A549 (cell line): ENCODE measurements at regions not wholly inside any gene's neighbourhood (a gene's known extent, or its start where the extent isn't known, plus 50 kb on each side); places are given as distances from the start of the nearest gene placed in this dataset.

ENCODE experiments used
- ATAC-seq, 2 experiments: fragments of 200-7000 bp in 1 of 2; fragments of >200 bp in 1 of 2; cut with Nextera tagmentation in 1 of 2; cut with Tn5 transposase in 1 of 2; 3 replicates each; pipeline versions ENCODE4 v1.8.0 to v1.9.1; 2018 to 2020; ENCODE audit warnings: mild to moderate bottlenecking in 1 of 2, moderate library complexity in 1 of 2
- CTCF ChIA-PET: fragments of 300-600 bp; sonication (Branson Sonifier 250); formaldehyde crosslinking; extraction: SDS; loops from one replicate; lab custom pipeline; 2021; ENCODE audit warnings: antibody characterized with exemption, inconsistent platforms; lab: Yijun Ruan, JAX
- POLR2A ChIA-PET: fragments of 350-600 bp; formaldehyde crosslinking; extraction: SDS; loops from one replicate; lab custom pipeline; 2021; ENCODE audit warnings: antibody characterized with exemption, inconsistent platforms; lab: Yijun Ruan, JAX
- DNase-seq, 2 experiments: peaks; one replicate each; pipeline versions ENCODE4 v3.0.0 to v3.0.0-alpha.2; 2011 to 2016; ENCODE audit warnings: low read depth in 1 of 2, low spot score in 1 of 2
- FAIRE-seq: peaks from 2 replicates; lab custom pipeline; 2011; peaks lifted over from hg19 to GRCh38; lab: Jason Lieb, UNC
- H3K27ac ChIP-seq, 2 experiments: fragments of >200 bp; sonication (Bioruptor Twin); formaldehyde crosslinking; 3 replicates each; pipeline ENCODE4 v1.5.1; 2016 to 2017
- H3K4me1 ChIP-seq: fragments of >200 bp; sonication (Bioruptor Twin); formaldehyde crosslinking; 3 replicates; pipeline ENCODE4 v1.6.1; 2016
- H3K4me2 ChIP-seq: fragments of >200 bp; sonication (Bioruptor Twin); formaldehyde crosslinking; 3 replicates; pipeline ENCODE4 v1.6.1; 2016
- H3K4me3 ChIP-seq: fragments of >200 bp; sonication (Bioruptor Twin); formaldehyde crosslinking; 3 replicates; pipeline ENCODE4 v1.5.1; 2016
- H3K9me3 ChIP-seq: fragments of >200 bp; sonication (Bioruptor Twin); formaldehyde crosslinking; 3 replicates; pipeline ENCODE4 v1.6.1; 2016
- CHD4 ChIP-seq: fragments of 200-600 bp; sonication (generic); IDR thresholded peaks from 2 replicates; pipeline ENCODE4 v1.6.1; 2016; ENCODE audit warnings: antibody characterized with exemption, mild to moderate bottlenecking, borderline replicate concordance
- EP300 ChIP-seq, 2 experiments: fragments of >200 bp; sonication (Bioruptor Twin); formaldehyde crosslinking; IDR thresholded peaks; 2 replicates in 1 of 2; 3 replicates in 1 of 2; pipeline ENCODE4 v1.6.1; 2016 to 2017
- FOSL2 ChIP-seq, 2 experiments: fragments of 450-650 bp in 1 of 2; fragments of >200 bp in 1 of 2; sonication (Bioruptor Twin) in 1 of 2; formaldehyde crosslinking; IDR thresholded peaks; 2 replicates each; pipeline versions ENCODE4 v1.5.0 to v1.6.1; 2016 to 2020; ENCODE audit warnings: mild to moderate bottlenecking in 1 of 2, moderate library complexity in 1 of 2
- FOXS1 ChIP-seq: fragments of 250-450 bp; sonication (Bioruptor Pico); IDR thresholded peaks from 2 replicates; pipeline ENCODE4 v1.5.0; 2020; ENCODE audit warnings: mild to moderate bottlenecking, moderate library complexity
- GATA3 ChIP-seq: IDR thresholded peaks from 2 replicates; pipeline ENCODE4 v1.6.1; 2012; ENCODE audit warnings: borderline replicate concordance
- JUN ChIP-seq, 2 experiments: fragments of >200 bp; sonication (Bioruptor Twin); formaldehyde crosslinking; IDR thresholded peaks; 2 replicates in 1 of 2; 3 replicates in 1 of 2; pipeline ENCODE4 v1.6.1; 2016 to 2017
- KDM1A ChIP-seq: fragments of 200-600 bp; sonication (generic); IDR thresholded peaks from 2 replicates; pipeline ENCODE4 v1.6.1; 2016; ENCODE audit warnings: low read depth, mild to moderate bottlenecking
- KDM5A ChIP-seq: fragments of 200-600 bp; sonication (generic); IDR thresholded peaks from 2 replicates; pipeline ENCODE4 v1.6.1; 2016; ENCODE audit warnings: antibody characterized with exemption, mild to moderate bottlenecking
- MAFK ChIP-seq: fragments of 450-650 bp; IDR thresholded peaks from 2 replicates; pipeline ENCODE4 v1.6.1; 2014; ENCODE audit not compliant: partially characterized antibody
- NFE2L2 ChIP-seq: fragments of 150-350 bp; conservative IDR thresholded peaks from 2 replicates; pipeline ENCODE4 v1.6.1; 2014; ENCODE audit warnings: low read length
- NR3C1 ChIP-seq: fragments of >200 bp; sonication (Bioruptor Twin); formaldehyde crosslinking; IDR thresholded peaks from 3 replicates; pipeline ENCODE4 v1.6.1; 2017
- PHF8 ChIP-seq: fragments of 200-600 bp; sonication (generic); IDR thresholded peaks from 2 replicates; pipeline ENCODE4 v1.6.1; 2016; ENCODE audit warnings: low read depth, mild to moderate bottlenecking, antibody characterized with exemption, moderate library complexity, borderline replicate concordance
- POLR2AphosphoS2 ChIP-seq: conservative IDR thresholded peaks from 2 replicates; pipeline ENCODE4 v1.6.1; 2012; ENCODE audit warnings: low read length, improper control_type of control experiment, inconsistent platforms
- RCOR1 ChIP-seq: fragments of 150-350 bp; IDR thresholded peaks from 2 replicates; pipeline ENCODE4 v1.6.1; 2014; ENCODE audit warnings: antibody characterized with exemption, low read length, low read depth
- SREBF2 ChIP-seq: fragments of 450-650 bp; IDR thresholded peaks from 2 replicates; pipeline ENCODE4 v1.6.1; 2014; ENCODE audit warnings: mild to moderate bottlenecking, moderate library complexity
- ZC3H11A ChIP-seq: fragments of 450-650 bp; IDR thresholded peaks from 2 replicates; pipeline ENCODE4 v1.6.1; 2014; ENCODE audit warnings: antibody characterized with exemption, mild to moderate bottlenecking
- ZSCAN20 ChIP-seq: fragments of 250-450 bp; sonication (Bioruptor Pico); IDR thresholded peaks from 2 replicates; pipeline ENCODE4 v1.8.0; 2022; ENCODE audit warnings: mild to moderate bottlenecking, moderate library complexity
- WGBS: methylation state at CpG from one replicate; pipeline ENCODE4 v1.1.6; 2017; ENCODE audit errors: missing lambda C conversion rate; 5-methylcytosine and 5-hydroxymethylcytosine counted together
- TF ChIP-seq, protein P1 (sequence below): IDR thresholded peaks from 2 replicates; pipeline ENCODE4 v1.6.1; 2012; ENCODE audit warnings: low read depth, borderline replicate concordance
- TF ChIP-seq, protein P2 (sequence below): fragments of 250-450 bp; sonication (Bioruptor Pico); IDR thresholded peaks from 2 replicates; pipeline ENCODE4 v1.5.0; 2020; ENCODE audit warnings: low read depth, mild to moderate bottlenecking, moderate library complexity
- TF ChIP-seq, protein P3 (sequence below): IDR thresholded peaks from 2 replicates; pipeline ENCODE4 v1.6.1; 2012
- TF ChIP-seq, protein P4 (sequence below): fragments of >200 bp; sonication (Bioruptor Twin); formaldehyde crosslinking; IDR thresholded peaks from 2 replicates; pipeline ENCODE4 v1.6.1; 2016
- TF ChIP-seq, protein P5 (sequence below): fragments of 150-350 bp; IDR thresholded peaks from 2 replicates; pipeline ENCODE4 v1.6.1; 2014; ENCODE audit warnings: low read depth, mild to moderate bottlenecking, low read length

DNA sequence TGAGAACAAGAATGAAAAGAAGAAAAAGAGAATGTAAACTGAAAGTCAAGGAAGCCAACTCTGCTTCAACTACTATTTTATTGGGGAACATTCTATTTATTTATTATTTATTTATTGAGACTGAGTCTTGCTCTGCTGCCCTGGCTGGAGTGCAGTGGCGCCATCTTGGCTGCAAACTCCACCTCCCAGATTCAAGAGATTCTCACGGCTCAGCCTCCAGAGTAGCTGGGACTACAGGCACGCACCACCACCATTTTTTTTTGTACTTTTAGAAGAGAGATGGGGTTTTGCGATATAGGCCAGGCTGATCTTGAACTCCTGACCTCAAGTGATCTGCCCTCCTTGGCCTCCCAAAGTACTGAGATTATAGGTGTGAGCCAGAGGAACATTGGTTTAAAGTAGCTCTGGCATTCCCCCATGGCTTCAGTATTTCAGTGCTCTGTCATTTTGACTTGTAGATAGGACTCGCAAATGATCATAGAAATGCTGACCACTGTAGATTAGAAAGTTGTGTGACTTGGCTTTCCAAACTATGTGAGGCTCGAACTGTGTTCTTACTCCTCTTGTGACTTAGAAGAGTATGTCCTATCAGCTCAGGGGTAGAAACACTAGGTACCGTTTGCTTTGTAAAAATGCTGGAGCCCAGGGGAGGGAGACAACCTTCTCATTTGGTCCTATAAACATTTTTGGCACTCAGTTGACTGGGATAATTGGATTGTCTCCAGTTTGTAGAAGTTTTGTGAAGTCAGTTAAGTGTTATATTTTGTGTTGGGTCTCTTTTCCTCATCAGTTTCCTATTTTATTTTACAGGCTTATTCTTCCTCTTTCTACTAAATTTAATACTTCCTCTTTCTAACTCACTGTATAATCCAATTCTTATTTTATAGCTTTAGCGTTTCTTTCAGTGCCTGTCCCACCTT lies 544.9 kb upstream of the CITED2 start:
- ATAC-seq (no peak), FAIRE-seq (no peak), DNase-seq (no peak)
- H3K27ac ChIP-seq: no peak overlapping the region
- no peaks in the 10 kb centered on the region for H3K9me3 ChIP-seq
- H3K4me1 ChIP-seq: no peaks in the 10 kb centered on the region
- H3K4me3 ChIP-seq: no peak overlapping the region
- WGBS: 67% methylated on average over 8 of the region's 8 CpGs
- ChIA-PET POLR2A (no interaction called here), CTCF (no interaction called here)
- TF ChIP-seq KDM1A: no peak
- H3K4me2 ChIP-seq: no peak overlapping the region

DNA sequence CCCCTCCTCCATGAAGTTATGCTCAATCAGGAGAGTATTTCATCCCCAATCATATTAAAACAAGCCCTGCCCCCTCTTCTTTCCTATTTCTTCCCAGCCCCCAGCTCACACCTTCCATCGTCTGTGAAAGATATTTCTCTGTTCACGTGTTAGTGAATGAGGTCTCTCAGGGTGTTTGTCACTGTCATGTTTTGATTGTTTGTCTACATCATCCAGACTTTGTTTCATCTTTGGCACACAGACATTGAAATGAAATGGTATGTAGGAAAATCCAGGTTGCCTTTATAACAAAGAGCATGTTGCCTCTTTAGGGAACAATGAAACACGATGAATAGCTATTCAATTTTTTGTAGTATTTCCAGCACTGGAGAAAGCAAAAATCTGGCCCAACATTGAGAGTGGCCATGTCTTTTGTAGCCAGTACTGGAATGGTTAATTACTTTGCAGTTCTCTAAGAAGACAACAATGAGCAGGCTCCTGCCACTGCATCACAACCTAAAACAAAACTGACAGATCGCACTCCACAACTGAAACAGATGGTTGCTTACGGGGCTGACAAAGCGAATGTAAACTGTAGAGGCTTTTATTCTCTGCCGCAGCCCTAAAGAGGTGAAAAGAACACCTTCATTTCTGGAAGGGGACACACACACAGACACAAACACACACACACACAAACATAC lies 543.6 kb upstream of the CITED2 start:
- ChIA-PET CTCF (no interaction called here), POLR2A (no interaction called here)
- FAIRE-seq (no peak), DNase-seq (no peak), ATAC-seq (no peak)
- Histone ChIP-seq H3K27ac (no peak overlapping the region), H3K9me3 (no peaks in the 10 kb centered on the region), H3K4me3 (no peak overlapping the region), H3K4me1 (no peaks in the 10 kb centered on the region), H3K4me2 (no peak overlapping the region)
- 92% methylated on average over 7 of the region's 7 CpGs for WGBS
- TF ChIP-seq JUN (IDR thresholded peaks at IDR 0.05): no peak
- TF ChIP-seq, protein P1, sequence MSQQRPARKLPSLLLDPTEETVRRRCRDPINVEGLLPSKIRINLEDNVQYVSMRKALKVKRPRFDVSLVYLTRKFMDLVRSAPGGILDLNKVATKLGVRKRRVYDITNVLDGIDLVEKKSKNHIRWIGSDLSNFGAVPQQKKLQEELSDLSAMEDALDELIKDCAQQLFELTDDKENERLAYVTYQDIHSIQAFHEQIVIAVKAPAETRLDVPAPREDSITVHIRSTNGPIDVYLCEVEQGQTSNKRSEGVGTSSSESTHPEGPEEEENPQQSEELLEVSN: no peak
- TF ChIP-seq, protein P2, sequence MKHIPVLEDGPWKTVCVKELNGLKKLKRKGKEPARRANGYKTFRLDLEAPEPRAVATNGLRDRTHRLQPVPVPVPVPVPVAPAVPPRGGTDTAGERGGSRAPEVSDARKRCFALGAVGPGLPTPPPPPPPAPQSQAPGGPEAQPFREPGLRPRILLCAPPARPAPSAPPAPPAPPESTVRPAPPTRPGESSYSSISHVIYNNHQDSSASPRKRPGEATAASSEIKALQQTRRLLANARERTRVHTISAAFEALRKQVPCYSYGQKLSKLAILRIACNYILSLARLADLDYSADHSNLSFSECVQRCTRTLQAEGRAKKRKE (CRISPR knock-in tag): no peak
- TF ChIP-seq, protein P3, sequence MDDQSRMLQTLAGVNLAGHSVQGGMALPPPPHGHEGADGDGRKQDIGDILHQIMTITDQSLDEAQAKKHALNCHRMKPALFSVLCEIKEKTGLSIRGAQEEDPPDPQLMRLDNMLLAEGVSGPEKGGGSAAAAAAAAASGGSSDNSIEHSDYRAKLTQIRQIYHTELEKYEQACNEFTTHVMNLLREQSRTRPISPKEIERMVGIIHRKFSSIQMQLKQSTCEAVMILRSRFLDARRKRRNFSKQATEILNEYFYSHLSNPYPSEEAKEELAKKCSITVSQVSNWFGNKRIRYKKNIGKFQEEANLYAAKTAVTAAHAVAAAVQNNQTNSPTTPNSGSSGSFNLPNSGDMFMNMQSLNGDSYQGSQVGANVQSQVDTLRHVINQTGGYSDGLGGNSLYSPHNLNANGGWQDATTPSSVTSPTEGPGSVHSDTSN: no peak
- no peak for TF ChIP-seq NR3C1
- no peak for TF ChIP-seq KDM5A
- TF ChIP-seq POLR2AphosphoS2: no peak
- TF ChIP-seq RCOR1: no peak

DNA sequence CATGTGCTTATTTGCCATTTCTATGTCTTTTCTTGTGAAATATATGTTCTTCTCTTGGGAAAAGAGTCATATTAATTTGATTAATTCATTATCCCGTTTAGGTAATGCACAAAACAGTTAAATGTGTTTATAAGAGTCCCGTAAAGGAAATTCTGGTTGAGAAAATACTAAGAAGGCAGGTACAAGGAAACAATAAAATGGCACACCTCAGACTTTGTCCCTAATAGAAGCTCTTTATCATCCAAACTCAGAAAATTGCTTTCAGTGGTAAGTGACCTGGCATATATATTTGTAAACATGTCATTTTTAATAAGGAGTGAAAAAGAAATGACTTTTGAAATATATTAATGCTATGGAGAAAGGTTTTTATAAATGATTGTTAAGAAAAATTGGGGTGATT lies 540.5 kb upstream of the CITED2 start:
- CTCF ChIA-PET: no interaction called here
- no peak for FAIRE-seq
- 47% methylated on average over 2 of the region's 2 CpGs for WGBS
- H3K4me2 ChIP-seq: no peak overlapping the region
- DNase-seq: no peak
- no peak for ATAC-seq
- H3K9me3 ChIP-seq: no peaks in the 10 kb centered on the region
- no peak overlapping the region for H3K4me3 ChIP-seq
- POLR2A ChIA-PET: no interaction called here
- H3K4me1 ChIP-seq: no peaks in the 10 kb centered on the region
- H3K27ac ChIP-seq: no peak overlapping the region
- TF ChIP-seq PHF8 (no peak), GATA3 (no peak), SREBF2 (no peak), CHD4 (no peak), KDM1A (no peak), FOSL2 (IDR thresholded peaks at IDR 0.05) (no peak), FOSL2 (CRISPR knock-in tag; IDR thresholded peaks at IDR 0.05) (no peak), EP300 (IDR thresholded peaks at IDR 0.05) (no peak), POLR2AphosphoS2 (no peak), FOXS1 (CRISPR knock-in tag) (no peak), NFE2L2 (no peak), KDM5A (no peak), MAFK (no peak), ZC3H11A (no peak), ZSCAN20 (CRISPR knock-in tag) (no peak), JUN (IDR thresholded peaks at IDR 0.05) (no peak)
- TF ChIP-seq, protein P1: no peak
- TF ChIP-seq, protein P4, sequence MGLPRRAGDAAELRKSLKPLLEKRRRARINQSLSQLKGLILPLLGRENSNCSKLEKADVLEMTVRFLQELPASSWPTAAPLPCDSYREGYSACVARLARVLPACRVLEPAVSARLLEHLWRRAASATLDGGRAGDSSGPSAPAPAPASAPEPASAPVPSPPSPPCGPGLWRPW: no peak
- TF ChIP-seq, protein P5, sequence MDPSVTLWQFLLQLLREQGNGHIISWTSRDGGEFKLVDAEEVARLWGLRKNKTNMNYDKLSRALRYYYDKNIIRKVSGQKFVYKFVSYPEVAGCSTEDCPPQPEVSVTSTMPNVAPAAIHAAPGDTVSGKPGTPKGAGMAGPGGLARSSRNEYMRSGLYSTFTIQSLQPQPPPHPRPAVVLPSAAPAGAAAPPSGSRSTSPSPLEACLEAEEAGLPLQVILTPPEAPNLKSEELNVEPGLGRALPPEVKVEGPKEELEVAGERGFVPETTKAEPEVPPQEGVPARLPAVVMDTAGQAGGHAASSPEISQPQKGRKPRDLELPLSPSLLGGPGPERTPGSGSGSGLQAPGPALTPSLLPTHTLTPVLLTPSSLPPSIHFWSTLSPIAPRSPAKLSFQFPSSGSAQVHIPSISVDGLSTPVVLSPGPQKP: no peak
